GM23338 (cell line): ENCODE measurements at regions not wholly inside any gene's neighbourhood (a gene's known extent, or its start where the extent isn't known, plus 50 kb on each side); places are given as distances from the start of the nearest gene placed in this dataset.

Experiments
- ATAC-seq: fragments of 200-7000 bp; cut with Tn5 transposase; 3 replicates; pipeline ENCODE4 v1.9.1; 2020
- DNase-seq: peaks from one replicate; pipeline ENCODE4 v3.0.0-alpha.2; 2015; ENCODE audit warnings: low spot score
- H2AFZ ChIP-seq: fragments of 200-600 bp; sonication (generic); 2 replicates; pipeline ENCODE4 v1.8.0; 2016; ENCODE audit warnings: antibody characterized with exemption, mild to moderate bottlenecking, moderate library complexity
- H3F3A ChIP-seq: fragments of 200-600 bp; sonication (generic); replicated peaks from 2 replicates; pipeline ENCODE4 v1.8.0; 2017; ENCODE audit warnings: antibody characterized with exemption, mixed run types, low read depth
- H3K27ac ChIP-seq: fragments of 200-600 bp; sonication (generic); 2 replicates; pipeline ENCODE4 v1.6.1; 2016; ENCODE audit warnings: low read depth
- H3K27me3 ChIP-seq: fragments of 200-600 bp; sonication (generic); 2 replicates; pipeline ENCODE4 v1.8.0; 2016; ENCODE audit warnings: mild to moderate bottlenecking, mixed run types, moderate library complexity; ENCODE audit not compliant: insufficient read depth
- H3K36me3 ChIP-seq: fragments of 200-600 bp; sonication (generic); 2 replicates; pipeline ENCODE4 v1.8.0; 2016; ENCODE audit warnings: mild to moderate bottlenecking; ENCODE audit not compliant: insufficient read depth
- H3K4me1 ChIP-seq: fragments of 200-600 bp; sonication (generic); 2 replicates; pipeline ENCODE4 v1.8.0; 2016; ENCODE audit warnings: mild to moderate bottlenecking, moderate library complexity; ENCODE audit not compliant: insufficient read depth
- H3K4me2 ChIP-seq: fragments of 200-600 bp; sonication (generic); 2 replicates; pipeline ENCODE4 v1.7.1; 2017; ENCODE audit warnings: mixed run types
- H3K4me3 ChIP-seq: fragments of 200-600 bp; sonication (generic); 2 replicates; pipeline ENCODE4 v1.6.1; 2016; ENCODE audit warnings: mixed run types
- H3K79me2 ChIP-seq: fragments of 200-600 bp; sonication (generic); replicated peaks from 2 replicates; pipeline ENCODE4 v1.8.0; 2017; ENCODE audit warnings: mild to moderate bottlenecking; ENCODE audit not compliant: insufficient read depth
- H3K9me2 ChIP-seq: fragments of 200-600 bp; sonication (generic); 2 replicates; pipeline ENCODE4 v1.8.0; 2017; ENCODE audit not compliant: insufficient read depth
- H4K20me1 ChIP-seq: fragments of 200-600 bp; sonication (generic); replicated peaks from 2 replicates; pipeline ENCODE4 v1.8.0; 2017; ENCODE audit warnings: mild to moderate bottlenecking; ENCODE audit not compliant: insufficient read depth
- H3K27ac Mint-ChIP-seq: 2 replicates; pipeline ENCODE4 v1.8.0; 2020; ENCODE audit warnings: inconsistent platforms, mild to moderate bottlenecking, moderate library complexity, mixed read lengths
- H3K27me3 Mint-ChIP-seq: 3 replicates; pipeline ENCODE4 v1.8.0; 2022; ENCODE audit warnings: low read depth, mild to moderate bottlenecking, moderate library complexity, mixed read lengths, inconsistent platforms; ENCODE audit not compliant: insufficient read depth, poor library complexity
- H3K36me3 Mint-ChIP-seq: 3 replicates; pipeline ENCODE4 v1.8.0; 2021; ENCODE audit warnings: low read depth, mild to moderate bottlenecking, inconsistent platforms, moderate library complexity, mixed read lengths
- H3K4me1 Mint-ChIP-seq: 3 replicates; pipeline ENCODE4 v1.8.0; 2020; ENCODE audit warnings: mild to moderate bottlenecking, inconsistent platforms, mixed read lengths
- H3K4me3 Mint-ChIP-seq: 3 replicates; pipeline ENCODE4 v1.8.0; 2021; ENCODE audit warnings: moderate library complexity, mild to moderate bottlenecking, inconsistent platforms, mixed read lengths
- H3K9me3 Mint-ChIP-seq: 3 replicates; pipeline ENCODE4 v1.8.0; 2020; ENCODE audit warnings: moderate library complexity, mild to moderate bottlenecking, inconsistent platforms, mixed read lengths
- CTCF ChIP-seq, 2 experiments: fragments of 200-600 bp in 1 of 2; sonication (generic) in 1 of 2; conservative IDR thresholded peaks; 2 replicates each; pipeline versions ENCODE4 v1.5.1 to v1.6.1; 2016 to 2017; ENCODE audit warnings: antibody characterized with exemption in 2 of 2, low read depth in 2 of 2, mild to moderate bottlenecking in 2 of 2, moderate library complexity in 1 of 2
- ETS1 ChIP-seq: IDR thresholded peaks from 2 replicates; pipeline ENCODE4 v1.6.1; 2016; ENCODE audit warnings: antibody characterized with exemption
- EZH2 ChIP-seq: fragments of 200-600 bp; sonication (generic); IDR thresholded peaks from one replicate; pipeline ENCODE4 v1.8.0; 2017; ENCODE audit warnings: antibody characterized with exemption, mild to moderate bottlenecking, low read depth; ENCODE audit not compliant: unreplicated experiment
- EZH2phosphoT487 ChIP-seq: fragments of 200-600 bp; sonication (generic); IDR thresholded peaks from one replicate; pipeline ENCODE4 v1.8.1; 2018; ENCODE audit warnings: antibody characterized with exemption; ENCODE audit not compliant: unreplicated experiment
- JUNB ChIP-seq: IDR thresholded peaks from one replicate; pipeline ENCODE4 v1.6.1; 2016; ENCODE audit warnings: antibody characterized with exemption; ENCODE audit not compliant: unreplicated experiment
- POLR2AphosphoS5 ChIP-seq: IDR thresholded peaks from 2 replicates; pipeline ENCODE4 v1.6.1; 2016; ENCODE audit warnings: antibody characterized with exemption, low read depth
- STAT1 ChIP-seq: IDR thresholded peaks from one replicate; pipeline ENCODE4 v1.6.1; 2016; ENCODE audit warnings: antibody characterized with exemption; ENCODE audit not compliant: unreplicated experiment
- ZNF114 ChIP-seq: fragments of 250-450 bp; sonication (Bioruptor Pico); IDR thresholded peaks from 2 replicates; pipeline ENCODE4 v1.5.0; 2020; ENCODE audit warnings: mild to moderate bottlenecking, moderate library complexity
- ZNF331 ChIP-seq: fragments of 250-450 bp; sonication (Bioruptor Pico); IDR thresholded peaks from 2 replicates; pipeline ENCODE4 v1.5.0; 2020; ENCODE audit warnings: low read depth, mild to moderate bottlenecking, moderate library complexity
- ZNF462 ChIP-seq: fragments of 250-450 bp; sonication (Bioruptor Pico); IDR thresholded peaks from 2 replicates; pipeline ENCODE4 v1.5.0; 2020; ENCODE audit warnings: mild to moderate bottlenecking, moderate library complexity

DNA sequence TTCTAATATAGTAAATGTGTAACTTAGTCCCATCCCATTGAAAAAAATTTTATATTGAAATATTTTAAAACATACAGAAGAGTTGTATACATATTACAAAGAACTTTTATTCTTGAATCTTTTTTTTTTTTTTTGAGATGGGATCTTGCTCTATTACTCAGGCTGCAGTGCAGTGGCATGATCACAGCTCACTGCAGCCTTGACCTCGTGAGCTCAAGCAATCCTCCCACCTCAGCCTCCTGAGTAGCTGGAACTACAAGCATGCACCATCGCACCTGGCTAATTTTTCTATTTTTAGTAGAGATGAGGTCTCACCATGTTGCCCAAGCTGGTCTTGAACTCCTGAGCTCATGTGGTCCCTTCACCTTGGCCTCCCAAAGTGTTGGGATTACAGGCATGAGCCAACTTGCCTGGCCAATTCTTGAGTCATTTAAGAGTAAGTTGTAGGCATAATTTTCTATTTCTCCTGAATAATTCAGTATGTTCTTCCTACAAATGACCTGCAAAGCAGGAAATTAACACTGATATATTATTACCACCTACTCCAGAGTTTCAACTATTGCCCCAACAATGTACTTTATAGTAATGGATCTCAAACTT is 153.0 kb upstream of the BMP4 start:
- H2AFZ ChIP-seq, result no peak overlapping the region
- no peaks in the 10 kb centered on the region for H3K27me3 ChIP-seq
- no peak for TF ChIP-seq CTCF (conservative IDR thresholded peaks at IDR 0.05; ENCODE audit: low read depth in 2 of 2)
- no peak for TF ChIP-seq EZH2
- TF ChIP-seq POLR2AphosphoS5, result no peak
- TF ChIP-seq ETS1, result no peak
- Mint-ChIP-seq H3K4me3 (no peak overlapping the region), H3K27ac (no peak overlapping the region), H3K27me3 (peaks cover 2% of the 10 kb centered on the region), H3K9me3 (no peaks in the 10 kb centered on the region), H3K36me3 (no peaks in the 10 kb centered on the region), H3K4me1 (peaks cover 22% of the 10 kb centered on the region)
- H3K36me3 ChIP-seq, result no peaks in the 10 kb centered on the region
- no peaks in the 10 kb centered on the region for H3F3A ChIP-seq
- ATAC-seq (no peak), DNase-seq (no peak)
- H4K20me1 ChIP-seq, result no peaks in the 10 kb centered on the region
- no peaks in the 10 kb centered on the region for H3K79me2 ChIP-seq
- H3K4me3 ChIP-seq, result no peak overlapping the region
- 0 out of 2 replicates have a peak, but pooled peaks cover 9% of the 10 kb centered on the region for H3K4me1 ChIP-seq
- H3K9me2 ChIP-seq, result no peaks in the 10 kb centered on the region
- H3K4me2 ChIP-seq, result no peak overlapping the region
- H3K27ac ChIP-seq, result no peak overlapping the region

- H3K9me3 Mint-ChIP-seq, result no peaks in the 10 kb centered on the region
- H3K4me3 Mint-ChIP-seq, result no peak overlapping the region
- no peak overlapping the region for H3K27ac ChIP-seq
- no peaks in the 10 kb centered on the region for H3K9me2 ChIP-seq
- no peaks in the 10 kb centered on the region for H3K79me2 ChIP-seq
- no peaks in the 10 kb centered on the region for H4K20me1 ChIP-seq
- H3K27me3 ChIP-seq, result no peaks in the 10 kb centered on the region
- ATAC-seq (no peak), DNase-seq (no peak)
- H3K4me3 ChIP-seq, result no peak overlapping the region
- H3K36me3 ChIP-seq, result no peaks in the 10 kb centered on the region
- H3K27ac Mint-ChIP-seq, result no peak overlapping the region
- H3K4me2 ChIP-seq, result no peak overlapping the region
- no peaks in the 10 kb centered on the region for H3K4me1 ChIP-seq
- H2AFZ ChIP-seq, result no peak overlapping the region
- H3K4me1 Mint-ChIP-seq, result no peaks in the 10 kb centered on the region
- peaks cover 2% of the 10 kb centered on the region for H3K27me3 Mint-ChIP-seq
- no peaks in the 10 kb centered on the region for H3K36me3 Mint-ChIP-seq
- no peaks in the 10 kb centered on the region for H3F3A ChIP-seq
- no peak for TF ChIP-seq ETS1
- no peak for TF ChIP-seq ZNF114 (CRISPR knock-in tag)
- TF ChIP-seq ZNF462 (CRISPR knock-in tag), result no peak
- no peak for TF ChIP-seq EZH2
- TF ChIP-seq STAT1, result no peak
- no peak for TF ChIP-seq EZH2phosphoT487
- no peak for TF ChIP-seq ZNF331 (CRISPR knock-in tag)
- no peak for TF ChIP-seq JUNB
These were observed 158.3 kb upstream of the BMP4 start for GRCh38 chr14:54114941-54115340.
